ENCODE measurements at regions not wholly inside any gene's neighbourhood (a gene's known extent, or its start where the extent isn't known, plus 50 kb on each side); places are given as distances from the start of the nearest gene placed in this dataset.

- Histone ChIP-seq H4K20me1 (ENCODE audit: control insufficient read depth, extremely low read depth, insufficient read depth, low read length) (no peaks in the 10 kb centered on the region), H3K9ac (ENCODE audit: insufficient read depth, low read length) (no peak overlapping the region), H3K79me2 (ENCODE audit: control insufficient read depth, insufficient read depth, low read length) (no peaks in the 10 kb centered on the region), H3K27ac (ENCODE audit: insufficient read depth, low read length) (no peak overlapping the region), H3K4me2 (ENCODE audit: extremely low read depth, insufficient read depth, low read length) (no peak overlapping the region), H3K27me3 (ENCODE audit: control insufficient read depth, insufficient read depth, low read length) (no peaks in the 10 kb centered on the region), H2AFZ (ENCODE audit: low read length) (no peak overlapping the region), H3K9me3 (ENCODE audit: control insufficient read depth, insufficient read depth, low read depth, low read length) (no peaks in the 10 kb centered on the region), H3K36me3 (ENCODE audit: control insufficient read depth, insufficient read depth, low read length) (no peaks in the 10 kb centered on the region), H3K4me1 (ENCODE audit: control insufficient read depth, extremely low read depth, insufficient read depth, low read length) (no peaks in the 10 kb centered on the region), H3K4me3 (replicated peaks in 1 of 4; ENCODE audit: control extremely low read depth in 1 of 4, insufficient read depth in 1 of 4, low read depth in 3 of 4, low read length in 4 of 4) (no peak overlapping the region)
- no peak for TF ChIP-seq CTCF (conservative IDR thresholded peaks at IDR 0.05 in 1 of 2, IDR thresholded peaks at IDR 0.05 in 1 of 2; ENCODE audit: low read depth in 1 of 2, low read length in 2 of 2)
- no peak for TF ChIP-seq EZH2 (IDR thresholded peaks at IDR 0.05; ENCODE audit: low read length, missing control alignments)
- DNase-seq (ENCODE audit: low read depth in 2 of 2), result no peak
Measured at GRCh38 chr15:98483575-98484130, 164.7 kb upstream of the IGF1R start.

GRCh38 chr15:98484914-98485313, 163.4 kb upstream of the IGF1R start:
- no peak overlapping the region for H3K9ac ChIP-seq (ENCODE audit: insufficient read depth, low read length)
- no peak for DNase-seq (ENCODE audit: low read depth in 2 of 2)
- no peak overlapping the region for H3K27ac ChIP-seq (ENCODE audit: insufficient read depth, low read length)
- no peaks in the 10 kb centered on the region for H3K4me1 ChIP-seq (ENCODE audit: control insufficient read depth, extremely low read depth, insufficient read depth, low read length)
- no peaks in the 10 kb centered on the region for H3K79me2 ChIP-seq (ENCODE audit: control insufficient read depth, insufficient read depth, low read length)
- no peak overlapping the region for H3K4me2 ChIP-seq (ENCODE audit: extremely low read depth, insufficient read depth, low read length)
- no peaks in the 10 kb centered on the region for H3K27me3 ChIP-seq (ENCODE audit: control insufficient read depth, insufficient read depth, low read length)
- H2AFZ ChIP-seq (ENCODE audit: low read length), result no peak overlapping the region
- no peaks in the 10 kb centered on the region for H4K20me1 ChIP-seq (ENCODE audit: control insufficient read depth, extremely low read depth, insufficient read depth, low read length)
- no peaks in the 10 kb centered on the region for H3K36me3 ChIP-seq (ENCODE audit: control insufficient read depth, insufficient read depth, low read length)
- no peak for TF ChIP-seq CTCF (conservative IDR thresholded peaks at IDR 0.05 in 1 of 2, IDR thresholded peaks at IDR 0.05 in 1 of 2; ENCODE audit: low read depth in 1 of 2, low read length in 2 of 2)
- no peak for TF ChIP-seq EZH2 (IDR thresholded peaks at IDR 0.05; ENCODE audit: low read length, missing control alignments)
- no peak overlapping the region for H3K4me3 ChIP-seq (replicated peaks in 1 of 4; ENCODE audit: control extremely low read depth in 1 of 4, insufficient read depth in 1 of 4, low read depth in 3 of 4, low read length in 4 of 4)
- H3K9me3 ChIP-seq (ENCODE audit: control insufficient read depth, insufficient read depth, low read depth, low read length), result no peaks in the 10 kb centered on the region

- Histone ChIP-seq H3K4me2 (ENCODE audit: extremely low read depth, insufficient read depth, low read length) (no peak overlapping the region), H4K20me1 (ENCODE audit: control insufficient read depth, extremely low read depth, insufficient read depth, low read length) (no peaks in the 10 kb centered on the region), H3K27me3 (ENCODE audit: control insufficient read depth, insufficient read depth, low read length) (no peaks in the 10 kb centered on the region), H3K9me3 (ENCODE audit: control insufficient read depth, insufficient read depth, low read depth, low read length) (no peaks in the 10 kb centered on the region), H3K79me2 (ENCODE audit: control insufficient read depth, insufficient read depth, low read length) (no peaks in the 10 kb centered on the region), H3K4me1 (ENCODE audit: control insufficient read depth, extremely low read depth, insufficient read depth, low read length) (no peaks in the 10 kb centered on the region), H3K36me3 (ENCODE audit: control insufficient read depth, insufficient read depth, low read length) (no peaks in the 10 kb centered on the region), H3K27ac (ENCODE audit: insufficient read depth, low read length) (no peak overlapping the region), H2AFZ (ENCODE audit: low read length) (no peak overlapping the region), H3K9ac (ENCODE audit: insufficient read depth, low read length) (no peak overlapping the region), H3K4me3 (replicated peaks in 1 of 4; ENCODE audit: control extremely low read depth in 1 of 4, insufficient read depth in 1 of 4, low read depth in 3 of 4, low read length in 4 of 4) (no peak overlapping the region)
- TF ChIP-seq EZH2 (IDR thresholded peaks at IDR 0.05; ENCODE audit: low read length, missing control alignments) (no peak), CTCF (conservative IDR thresholded peaks at IDR 0.05 in 1 of 2, IDR thresholded peaks at IDR 0.05 in 1 of 2; ENCODE audit: low read depth in 1 of 2, low read length in 2 of 2) (no peak)
- no peak for DNase-seq (ENCODE audit: low read depth in 2 of 2)
Measured at GRCh38 chr15:98485451-98485850, 162.9 kb upstream of the IGF1R start.
